ENCODE measurements at regions not wholly inside any gene's neighbourhood (a gene's known extent, or its start where the extent isn't known, plus 50 kb on each side); places are given as distances from the start of the nearest gene placed in this dataset.
"Not testable (repeated sequence)": the region's sequence is repeated elsewhere in the genome, so short reads cannot be mapped to it uniquely, and the experiment has no call there.

GRCh38 chr11:23934671-23935270 is 562.1 kb upstream of the LUZP2 start:
- intact Hi-C loops (cut with micrococcal nuclease) = not testable (repeated sequence)

GRCh38 chr11:23942117-23942815 is 554.6 kb upstream of the LUZP2 start:
- DNase-seq; H3K36me3 Mint-ChIP-seq; POLR2A ChIA-PET; H3K4me3 Mint-ChIP-seq; CTCF ChIA-PET; H3K27me3 ChIP-seq (ENCODE audit: control insufficient read depth in 2 of 2, insufficient read depth in 2 of 2, low read length in 2 of 2); H3K36me3 ChIP-seq (ENCODE audit: control insufficient read depth in 2 of 3, insufficient read depth in 3 of 3, low read length in 3 of 3); H3K4me1 ChIP-seq (ENCODE audit: control insufficient read depth in 2 of 2, insufficient read depth in 2 of 2, low read length in 2 of 2); H3K27ac ChIP-seq (ENCODE audit: low read depth, low read length); H3K4me1 Mint-ChIP-seq; H3K9me3 ChIP-seq (ENCODE audit: control insufficient read depth in 2 of 3, low read length in 3 of 3); H3K27ac Mint-ChIP-seq; H3K27me3 Mint-ChIP-seq; H3K4me3 ChIP-seq (ENCODE audit: low read length); intact Hi-C loops (cut with micrococcal nuclease); ATAC-seq: not testable (repeated sequence)
- H3K9me3 Mint-ChIP-seq = peaks cover 0 to 14% (median 5%) of the 10 kb centered on the region in 11 donors

More at GRCh38 chr11:23934671-23935270, 562.1 kb upstream of the LUZP2 start:
- H3K4me1 ChIP-seq (ENCODE audit: control insufficient read depth in 2 of 2, insufficient read depth in 2 of 2, low read length in 2 of 2); H3K27me3 Mint-ChIP-seq; H3K36me3 Mint-ChIP-seq; H3K9me3 Mint-ChIP-seq; POLR2A ChIA-PET; H3K27ac Mint-ChIP-seq; CTCF ChIA-PET; H3K27ac ChIP-seq (ENCODE audit: low read depth, low read length); H3K36me3 ChIP-seq (ENCODE audit: control insufficient read depth in 2 of 3, insufficient read depth in 3 of 3, low read length in 3 of 3); H3K4me1 Mint-ChIP-seq; H3K4me3 ChIP-seq (ENCODE audit: low read length); ATAC-seq; H3K4me3 Mint-ChIP-seq; DNase-seq; H3K27me3 ChIP-seq (ENCODE audit: control insufficient read depth in 2 of 2, insufficient read depth in 2 of 2, low read length in 2 of 2); H3K9me3 ChIP-seq (ENCODE audit: control insufficient read depth in 2 of 3, low read length in 3 of 3): not testable (repeated sequence)

- POLR2A ChIA-PET = no interaction called here
- no peak overlapping the region for H3K4me3 Mint-ChIP-seq
- DNase-seq = no peak
Observed at GRCh38 chr11:23944923-23945322, 551.9 kb upstream of the LUZP2 start.

GRCh38 chr11:23947883-23948282 is 549.0 kb upstream of the LUZP2 start:
- Histone ChIP-seq H3K9me3 (ENCODE audit: control insufficient read depth in 2 of 3, low read length in 3 of 3) (no peaks in the 10 kb centered on the region), H3K27me3 (ENCODE audit: control insufficient read depth in 2 of 2, insufficient read depth in 2 of 2, low read length in 2 of 2) (no peaks in the 10 kb centered on the region), H3K36me3 (ENCODE audit: control insufficient read depth in 2 of 3, insufficient read depth in 3 of 3, low read length in 3 of 3) (no peaks in the 10 kb centered on the region), H3K4me1 (ENCODE audit: control insufficient read depth in 2 of 2, insufficient read depth in 2 of 2, low read length in 2 of 2) (no peaks in the 10 kb centered on the region), H3K27ac (ENCODE audit: low read depth, low read length) (no peak overlapping the region), H3K4me3 (ENCODE audit: low read length) (no peak overlapping the region)
- DNase-seq (no peak), ATAC-seq (no peak)
- no peak overlapping the region for H3K4me3 Mint-ChIP-seq
- no peaks in the 10 kb centered on the region for H3K27me3 Mint-ChIP-seq
- H3K4me1 Mint-ChIP-seq = no peaks in the 10 kb centered on the region
- no peak overlapping the region for H3K27ac Mint-ChIP-seq
- peaks cover 0 to 10% (median 0%) of the 10 kb centered on the region in 11 donors for H3K9me3 Mint-ChIP-seq
- H3K36me3 Mint-ChIP-seq = no peaks in the 10 kb centered on the region
- intact Hi-C loops (cut with micrococcal nuclease) = no loop called here
- POLR2A ChIA-PET = no interaction called here
- CTCF ChIA-PET = no interaction called here

More at GRCh38 chr11:23944923-23945322, 551.9 kb upstream of the LUZP2 start:
- intact Hi-C loops (cut with micrococcal nuclease) = no loop called here
- Mint-ChIP-seq H3K27ac (no peak overlapping the region), H3K9me3 (peaks cover 0 to 14% (median 5%) of the 10 kb centered on the region in 11 donors), H3K4me1 (no peaks in the 10 kb centered on the region), H3K27me3 (no peaks in the 10 kb centered on the region), H3K36me3 (no peaks in the 10 kb centered on the region)
- Histone ChIP-seq H3K27ac (ENCODE audit: low read depth, low read length) (no peak overlapping the region), H3K4me1 (ENCODE audit: control insufficient read depth in 2 of 2, insufficient read depth in 2 of 2, low read length in 2 of 2) (no peaks in the 10 kb centered on the region), H3K9me3 (ENCODE audit: control insufficient read depth in 2 of 3, low read length in 3 of 3) (no peaks in the 10 kb centered on the region), H3K4me3 (ENCODE audit: low read length) (no peak overlapping the region), H3K27me3 (ENCODE audit: control insufficient read depth in 2 of 2, insufficient read depth in 2 of 2, low read length in 2 of 2) (no peaks in the 10 kb centered on the region), H3K36me3 (ENCODE audit: control insufficient read depth in 2 of 3, insufficient read depth in 3 of 3, low read length in 3 of 3) (no peaks in the 10 kb centered on the region)
- no peak for ATAC-seq
- CTCF ChIA-PET = no interaction called here

- Mint-ChIP-seq H3K4me3 (no peak overlapping the region), H3K36me3 (no peaks in the 10 kb centered on the region), H3K27me3 (no peaks in the 10 kb centered on the region), H3K27ac (no peak overlapping the region), H3K4me1 (no peaks in the 10 kb centered on the region), H3K9me3 (peaks cover 0 to 10% (median 0%) of the 10 kb centered on the region in 11 donors)
- no peak for ATAC-seq
- Histone ChIP-seq H3K27ac (ENCODE audit: low read depth, low read length) (no peak overlapping the region), H3K4me1 (ENCODE audit: control insufficient read depth in 2 of 2, insufficient read depth in 2 of 2, low read length in 2 of 2) (no peaks in the 10 kb centered on the region), H3K27me3 (ENCODE audit: control insufficient read depth in 2 of 2, insufficient read depth in 2 of 2, low read length in 2 of 2) (no peaks in the 10 kb centered on the region), H3K36me3 (ENCODE audit: control insufficient read depth in 2 of 3, insufficient read depth in 3 of 3, low read length in 3 of 3) (no peaks in the 10 kb centered on the region), H3K4me3 (ENCODE audit: low read length) (no peak overlapping the region), H3K9me3 (ENCODE audit: control insufficient read depth in 2 of 3, low read length in 3 of 3) (no peaks in the 10 kb centered on the region)
- ChIA-PET CTCF (no interaction called here), POLR2A (no interaction called here)
- DNase-seq = no peak
- intact Hi-C loops (cut with micrococcal nuclease) = no loop called here
Observed at GRCh38 chr11:23948851-23949250, 548.0 kb upstream of the LUZP2 start.

GRCh38 chr11:23953951-23954710 is 542.7 kb upstream of the LUZP2 start:
- no peak overlapping the region for H3K27ac ChIP-seq (ENCODE audit: low read depth, low read length)

More at GRCh38 chr11:23953951-23954710, 542.7 kb upstream of the LUZP2 start:
- H3K36me3 ChIP-seq (ENCODE audit: control insufficient read depth in 2 of 3, insufficient read depth in 3 of 3, low read length in 3 of 3) = no peaks in the 10 kb centered on the region
- H3K9me3 ChIP-seq (ENCODE audit: control insufficient read depth in 2 of 3, low read length in 3 of 3) = no peaks in the 10 kb centered on the region
- H3K9me3 Mint-ChIP-seq = peaks cover 0 to 10% (median 0%) of the 10 kb centered on the region in 11 donors
- H3K27ac Mint-ChIP-seq = no peak overlapping the region
- H3K4me1 ChIP-seq (ENCODE audit: control insufficient read depth in 2 of 2, insufficient read depth in 2 of 2, low read length in 2 of 2) = no peaks in the 10 kb centered on the region
- ChIA-PET CTCF (no interaction called here), POLR2A (no interaction called here)
- DNase-seq = no peak
- intact Hi-C loops (cut with micrococcal nuclease) = no loop called here
- H3K4me3 Mint-ChIP-seq = no peak overlapping the region
- no peak overlapping the region for H3K4me3 ChIP-seq (ENCODE audit: low read length)
- H3K27me3 Mint-ChIP-seq = no peaks in the 10 kb centered on the region
- H3K27me3 ChIP-seq (ENCODE audit: control insufficient read depth in 2 of 2, insufficient read depth in 2 of 2, low read length in 2 of 2) = no peaks in the 10 kb centered on the region
- ATAC-seq = no peak
- no peaks in the 10 kb centered on the region for H3K4me1 Mint-ChIP-seq
- H3K36me3 Mint-ChIP-seq = no peaks in the 10 kb centered on the region

Measured in naive thymus-derived CD4-positive, alpha-beta T cell (primary cell).